ENCODE measurements at regions not wholly inside any gene's neighbourhood (a gene's known extent, or its start where the extent isn't known, plus 50 kb on each side); places are given as distances from the start of the nearest gene placed in this dataset.

- H2AFZ ChIP-seq: no peak overlapping the region
- no peak overlapping the region for H3K27ac ChIP-seq (ENCODE audit: low read depth)
- no peaks in the 10 kb centered on the region for H3K27me3 ChIP-seq (ENCODE audit: insufficient read depth)
- no peak overlapping the region for H3K4me2 ChIP-seq
- no peak overlapping the region for H3K4me3 ChIP-seq
- TF ChIP-seq CREB1 (CRISPR knock-in tag; IDR thresholded peaks at IDR 0.05; ENCODE audit: low read depth) (no peak), ZNF114 (CRISPR knock-in tag; IDR thresholded peaks at IDR 0.05) (no peak), ZNF462 (CRISPR knock-in tag; IDR thresholded peaks at IDR 0.05) (no peak), CTCF (conservative IDR thresholded peaks at IDR 0.05; ENCODE audit: low read depth in 2 of 2) (no peak), STAT1 (IDR thresholded peaks at IDR 0.05; ENCODE audit: unreplicated experiment) (no peak), ZNF331 (CRISPR knock-in tag; IDR thresholded peaks at IDR 0.05; ENCODE audit: low read depth) (no peak), NANOG (IDR thresholded peaks at IDR 0.05; ENCODE audit: borderline replicate concordance) (no peak), REST (IDR thresholded peaks at IDR 0.05; ENCODE audit: unreplicated experiment) (no peak), JUNB (IDR thresholded peaks at IDR 0.05; ENCODE audit: unreplicated experiment) (no peak), POLR2AphosphoS5 (IDR thresholded peaks at IDR 0.05; ENCODE audit: low read depth) (no peak), ETS1 (IDR thresholded peaks at IDR 0.05) (no peak), EZH2phosphoT487 (IDR thresholded peaks at IDR 0.05; ENCODE audit: unreplicated experiment) (no peak), EZH2 (IDR thresholded peaks at IDR 0.05; ENCODE audit: low read depth, unreplicated experiment) (no peak)
- H3K36me3 Mint-ChIP-seq (ENCODE audit: low read depth): peaks cover 20% of the 10 kb centered on the region
- peaks cover 34% of the 10 kb centered on the region for H3K9me3 Mint-ChIP-seq
- 0 out of 2 replicates have a peak, but pooled peaks cover 5% of the 10 kb centered on the region for H3K36me3 ChIP-seq (ENCODE audit: insufficient read depth)
- H3K27me3 Mint-ChIP-seq (ENCODE audit: insufficient read depth, low read depth, poor library complexity): no peaks in the 10 kb centered on the region
- no peaks in the 10 kb centered on the region for H3K4me1 Mint-ChIP-seq
- no peak for ATAC-seq
- no peaks in the 10 kb centered on the region for H3K79me2 ChIP-seq (replicated peaks; ENCODE audit: insufficient read depth)
- no peaks in the 10 kb centered on the region for H3K4me1 ChIP-seq (ENCODE audit: insufficient read depth)
- no peaks in the 10 kb centered on the region for H3F3A ChIP-seq (replicated peaks; ENCODE audit: low read depth)
- H3K9me2 ChIP-seq (ENCODE audit: insufficient read depth): peaks cover 4% of the 10 kb centered on the region; the same call in 1 of the 2 replicates
- H4K20me1 ChIP-seq (replicated peaks; ENCODE audit: insufficient read depth): no peaks in the 10 kb centered on the region
- H3K4me3 Mint-ChIP-seq: no peak overlapping the region
- no peak overlapping the region for H3K27ac Mint-ChIP-seq
- no peak for DNase-seq (ENCODE audit: low spot score)
These were observed 102.1 kb downstream of the DIPK2A start for GRCh38 chr3:144073698-144074097.
